SHP77 (cell line): ENCODE measurements at regions not wholly inside any gene's neighbourhood (a gene's known extent, or its start where the extent isn't known, plus 50 kb on each side); places are given as distances from the start of the nearest gene placed in this dataset.

Source experiments
- DNase-seq, 2 experiments: peaks; one replicate each; lab custom pipeline; 2025; lab: John Stamatoyannopoulos, UW

- DNase-seq, result no peak
Observed at GRCh38 chr11:116442238-116442752, 330.5 kb downstream of the BUD13 start.

- DNase-seq, result no peak
Observed at GRCh38 chr11:116439361-116439677, 333.5 kb downstream of the BUD13 start.

- DNase-seq, result no peak
Observed at GRCh38 chr11:116438651-116439360, 334.0 kb downstream of the BUD13 start.

GRCh38 chr11:116434986-116435385, 337.8 kb downstream of the BUD13 start:
- no peak for DNase-seq

- no peak for DNase-seq
Observed at GRCh38 chr11:116432301-116432700, 340.5 kb downstream of the BUD13 start.

GRCh38 chr11:116431842-116432241, 340.9 kb downstream of the BUD13 start:
- DNase-seq, result no peak

GRCh38 chr11:116428638-116428975, 344.2 kb downstream of the BUD13 start:
- DNase-seq, result no peak

- DNase-seq, result peak in 1 of 2 experiments; percentile 19
Observed at GRCh38 chr11:116427903-116428637, 344.7 kb downstream of the BUD13 start.

GRCh38 chr11:116427337-116427902, 345.4 kb downstream of the BUD13 start:
- DNase-seq, result no peak

- no peak for DNase-seq
Observed at GRCh38 chr11:116426761-116427160, 346.0 kb downstream of the BUD13 start.

- peak in 1 of 2 experiments; percentile 46 for DNase-seq
Observed at GRCh38 chr11:116424615-116425261, 348.0 kb downstream of the BUD13 start.

- no peak for DNase-seq
Observed at GRCh38 chr11:116422956-116423600, 349.7 kb downstream of the BUD13 start.

GRCh38 chr11:116422556-116422955, 350.2 kb downstream of the BUD13 start:
- no peak for DNase-seq

- DNase-seq, result no peak
Observed at GRCh38 chr11:116421529-116422185, 351.1 kb downstream of the BUD13 start.

- DNase-seq, result no peak
Observed at GRCh38 chr11:116420770-116421528, 351.8 kb downstream of the BUD13 start.

GRCh38 chr11:116420030-116420429, 352.8 kb downstream of the BUD13 start:
- DNase-seq, result no peak

- DNase-seq, result no peak
Observed at GRCh38 chr11:116418388-116419041, 354.3 kb downstream of the BUD13 start.

GRCh38 chr11:116416852-116417251, 355.9 kb downstream of the BUD13 start:
- no peak for DNase-seq

- DNase-seq, result no peak
Observed at GRCh38 chr11:116415095-116415494, 357.7 kb downstream of the BUD13 start.

- DNase-seq, result no peak
Observed at GRCh38 chr11:116414357-116414880, 358.4 kb downstream of the BUD13 start.
